Stromal cell of bone marrow (primary cell): ENCODE measurements at regions not wholly inside any gene's neighbourhood (a gene's known extent, or its start where the extent isn't known, plus 50 kb on each side); places are given as distances from the start of the nearest gene placed in this dataset.
A peak's percentile ranks its signal among the peaks of the same experiment; 100 is the strongest.

Experiments
- DNase-seq: peaks from one replicate; pipeline ENCODE4 v3.0.0-alpha.2; 2012; ENCODE audit warnings: low read depth

DNA sequence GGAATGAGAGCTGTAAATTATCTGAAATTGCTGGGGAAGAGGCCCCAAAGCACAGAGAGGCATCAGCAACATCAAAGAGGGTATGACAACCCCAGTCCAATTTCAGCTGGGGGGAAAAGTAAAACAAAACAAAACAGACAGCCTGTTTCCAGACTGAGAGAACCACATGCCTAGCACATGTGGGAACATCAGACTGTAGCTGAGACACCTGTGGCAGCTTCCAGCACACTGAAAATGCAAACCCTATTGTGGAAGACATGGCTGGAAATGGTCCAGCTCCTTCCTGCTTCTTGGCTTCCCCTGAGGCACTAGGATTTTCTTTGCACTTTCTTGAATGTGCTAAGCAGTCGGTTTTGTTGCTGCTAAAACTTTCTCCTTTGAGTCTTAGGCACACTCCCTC lies 240.9 kb upstream of the STS start:
- no peak for DNase-seq

DNA sequence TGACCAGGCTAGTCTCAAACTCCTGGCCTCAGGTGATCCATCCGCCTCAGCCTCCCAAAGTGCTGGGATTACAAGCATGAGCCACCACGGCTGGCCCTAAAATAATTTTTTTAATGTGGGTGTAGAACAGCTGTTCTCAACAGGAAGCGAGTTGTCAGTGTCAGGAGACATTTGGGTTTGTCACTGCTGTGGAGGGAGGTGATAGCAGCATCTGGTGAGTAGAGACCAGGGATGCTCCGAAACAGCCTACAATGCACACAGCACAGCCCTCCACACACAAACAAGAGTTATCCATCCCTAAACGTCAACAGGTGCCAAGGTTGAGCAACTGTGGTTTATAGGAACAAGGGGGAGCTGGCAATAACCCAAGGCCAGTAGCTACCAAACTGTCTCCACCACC lies 243.4 kb upstream of the STS start:
- no peak for DNase-seq

DNA sequence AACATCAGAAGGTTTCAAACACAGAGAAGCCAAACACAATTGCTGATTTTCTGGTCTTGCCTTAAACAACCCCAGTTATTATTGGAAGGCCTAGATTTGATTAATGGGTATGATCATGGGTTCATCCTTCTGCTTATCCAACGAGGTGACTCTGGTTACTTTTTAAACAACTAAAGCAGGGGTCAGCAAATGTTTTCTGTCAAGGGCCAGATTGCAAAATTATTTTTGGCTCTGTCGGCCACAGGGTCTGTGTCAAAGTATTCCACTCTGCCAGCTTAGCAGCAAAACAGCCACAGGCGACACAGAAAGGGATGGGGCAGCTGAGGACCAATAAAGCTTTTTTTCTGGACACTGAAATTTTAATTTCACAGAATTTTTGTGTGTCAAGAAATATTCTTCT lies 249.1 kb upstream of the STS start:
- no peak for DNase-seq

GRCh38 chrX:6891404-6891803 lies 256.1 kb upstream of the STS start:
- no peak for DNase-seq

GRCh38 chrX:6890544-6891261 lies 256.8 kb upstream of the STS start:
- DNase-seq, result no peak

GRCh38 chrX:6885909-6886308 lies 261.6 kb upstream of the STS start:
- no peak for DNase-seq

DNA sequence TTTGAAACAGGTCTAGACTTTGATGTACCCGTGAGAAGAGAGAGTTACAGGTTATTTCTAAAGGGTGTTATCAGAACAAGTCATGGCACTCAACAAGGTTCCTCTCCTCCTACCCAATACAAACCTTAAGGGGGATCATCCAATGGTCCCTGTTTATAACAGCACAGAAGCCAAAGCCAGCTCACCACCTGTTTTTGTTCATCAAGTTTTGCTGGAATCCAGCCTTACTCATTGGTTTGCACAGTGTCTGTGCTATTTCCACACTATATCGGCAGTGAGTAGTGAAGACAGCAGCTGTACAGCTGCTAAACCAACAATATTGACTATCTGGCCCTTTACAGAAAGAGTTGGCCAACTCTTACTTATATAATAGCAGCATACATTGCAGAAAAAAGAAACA lies 262.1 kb upstream of the STS start:
- DNase-seq, result no peak

- no peak for DNase-seq
These were observed 286.1 kb upstream of the STS start for GRCh38 chrX:6861456-6861855.

DNA sequence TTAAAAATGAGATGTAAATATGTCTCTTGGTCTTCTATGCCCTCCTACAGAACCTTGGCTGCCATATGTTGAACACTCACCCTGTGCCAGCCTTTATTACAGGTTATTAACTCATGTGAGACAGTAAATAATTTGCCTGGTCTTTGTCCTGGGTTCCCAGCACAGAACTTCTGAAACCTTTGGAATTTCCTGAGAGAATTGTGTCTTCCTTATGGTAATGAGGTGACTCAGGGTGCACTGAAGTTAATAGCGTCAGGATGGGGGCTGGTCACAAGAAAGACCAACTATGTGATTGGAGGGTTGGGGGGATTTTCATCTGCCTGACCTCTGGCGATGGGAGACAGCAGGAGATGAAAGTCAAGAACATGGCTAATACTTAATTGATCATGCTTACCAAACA lies 289.8 kb upstream of the STS start:
- no peak for DNase-seq

DNA sequence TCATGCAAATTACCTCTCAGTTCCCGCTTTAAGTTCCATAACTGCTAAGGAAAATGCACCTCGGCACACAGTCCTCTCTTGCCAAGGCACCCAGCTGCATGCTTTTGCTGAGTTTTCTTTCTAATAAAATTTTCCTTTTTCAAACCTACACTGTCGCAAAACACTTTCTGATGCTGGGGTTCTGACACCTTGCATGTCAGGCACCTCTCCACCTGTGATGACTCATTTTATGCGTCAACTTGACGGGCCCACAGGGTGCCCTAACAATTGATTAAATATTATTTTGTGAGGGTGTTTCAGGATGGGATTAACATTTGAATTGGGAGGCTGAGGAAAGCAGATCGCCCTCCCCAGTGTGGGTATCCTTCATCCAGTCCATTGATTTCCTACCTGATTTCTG lies 291.0 kb upstream of the STS start:
- no peak for DNase-seq

GRCh38 chrX:6852869-6853268 lies 294.6 kb upstream of the STS start:
- DNase-seq, result no peak

DNA sequence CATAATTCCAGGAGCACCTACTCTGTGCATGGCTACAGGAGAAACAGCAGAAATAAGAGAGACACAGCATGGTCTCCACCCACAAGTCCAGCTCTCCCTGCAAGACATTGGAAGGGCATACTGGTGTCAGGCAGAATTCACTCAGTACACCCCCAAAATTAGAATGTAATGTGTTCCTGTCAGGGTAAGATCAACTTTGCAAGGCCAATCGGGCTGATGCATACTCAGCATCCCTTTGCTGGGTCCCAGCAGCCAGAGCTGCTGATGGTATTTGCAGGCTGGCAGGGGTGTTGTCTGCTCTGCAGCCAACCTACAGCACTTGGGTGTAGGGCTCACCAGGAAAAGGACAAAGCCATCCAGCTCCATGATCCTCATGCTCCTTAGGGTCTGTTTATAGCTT lies 295.4 kb upstream of the STS start:
- no peak for DNase-seq

GRCh38 chrX:6851140-6851539 lies 296.4 kb upstream of the STS start:
- DNase-seq, result no peak

GRCh38 chrX:6849716-6850414 lies 297.6 kb upstream of the STS start:
- peak; percentile 5 for DNase-seq

DNA sequence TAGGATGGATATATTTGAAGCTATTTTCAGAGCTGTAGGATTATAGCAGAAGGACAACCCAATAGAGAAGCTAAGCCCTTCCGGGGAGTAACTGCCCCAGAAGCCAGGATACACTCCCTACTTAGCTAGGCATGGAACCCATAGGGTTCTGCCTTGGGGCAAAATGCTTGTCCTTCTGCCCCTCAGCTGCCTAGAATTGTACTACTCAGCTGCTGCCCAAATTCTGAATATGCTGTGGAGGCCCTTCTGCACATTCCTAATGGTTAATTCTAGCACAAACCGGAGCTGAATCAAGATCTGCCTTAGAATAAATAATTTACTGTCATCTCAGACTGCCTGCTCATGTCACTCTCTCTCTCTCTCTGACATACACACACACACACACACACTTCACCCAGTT lies 297.7 kb upstream of the VCX3A start:
- DNase-seq, result no peak

DNA sequence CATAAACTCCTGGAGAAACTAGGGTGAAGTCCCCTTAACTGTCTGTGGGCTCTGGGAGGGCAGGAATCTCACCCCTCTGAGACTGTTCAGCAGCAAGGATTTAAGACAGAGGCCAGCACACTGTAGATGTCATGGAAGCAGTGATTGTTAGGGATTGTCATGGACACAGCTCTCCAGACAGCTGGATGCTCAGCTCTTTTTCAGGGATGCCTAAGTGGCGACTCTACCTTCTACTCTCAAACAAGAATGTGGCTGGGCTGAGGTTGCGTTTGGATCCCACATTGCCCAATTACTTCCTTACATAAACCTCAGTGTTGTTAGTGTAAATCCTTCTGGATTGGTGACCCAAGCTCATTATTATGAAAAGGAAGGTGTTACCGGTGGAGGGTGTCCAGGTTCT lies 291.9 kb upstream of the VCX3A start:
- DNase-seq, result no peak

GRCh38 chrX:6821730-6822129 lies 286.8 kb upstream of the VCX3A start:
- no peak for DNase-seq

- DNase-seq, result no peak
These were observed 279.0 kb upstream of the VCX3A start for GRCh38 chrX:6813836-6814370.

DNA sequence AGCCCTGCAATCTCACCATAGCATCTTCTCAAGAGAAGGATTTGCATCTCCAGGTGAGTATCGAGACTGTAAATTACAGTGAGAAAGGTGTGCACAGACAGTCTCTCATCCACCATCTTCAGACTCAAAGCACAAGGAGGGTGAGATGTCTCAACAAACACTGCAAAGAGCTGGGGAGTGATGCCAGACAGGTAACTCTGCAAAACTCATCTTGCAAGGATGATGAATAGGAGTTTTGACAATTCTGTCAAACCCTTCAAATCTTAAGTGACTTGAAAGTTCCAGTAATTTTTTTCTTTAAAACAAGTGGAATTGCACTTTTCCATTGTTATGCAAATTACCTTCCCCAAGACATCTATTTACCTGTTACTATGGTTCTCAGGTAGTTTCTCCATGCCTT lies 277.2 kb upstream of the VCX3A start:
- DNase-seq, result no peak

GRCh38 chrX:6810776-6811175 lies 275.9 kb upstream of the VCX3A start:
- peak; percentile 52 for DNase-seq

DNA sequence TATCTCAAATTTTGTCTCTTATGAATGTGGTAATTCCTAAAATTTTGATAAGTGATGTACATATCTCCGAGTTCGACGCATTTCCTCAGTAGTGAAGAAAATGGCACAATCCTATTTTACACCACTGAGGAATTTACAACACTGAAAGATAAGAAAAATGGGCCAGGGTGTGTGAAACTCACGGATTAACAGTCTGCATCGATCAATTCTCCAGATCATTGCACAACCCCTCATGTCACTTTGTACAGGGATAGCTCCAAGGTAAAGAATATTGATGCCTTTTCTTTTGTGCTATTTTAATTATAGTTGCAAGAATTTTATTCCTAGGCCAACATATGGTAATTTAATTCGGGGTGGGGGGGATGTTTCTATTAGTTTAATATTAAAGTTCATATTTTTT lies 268.7 kb upstream of the VCX3A start:
- no peak for DNase-seq

GRCh38 chrX:6793000-6793399 lies 258.1 kb upstream of the VCX3A start:
- no peak for DNase-seq

- DNase-seq, result no peak
These were observed 249.0 kb upstream of the VCX3A start for GRCh38 chrX:6783912-6784311.

- DNase-seq, result no peak
These were observed 247.9 kb upstream of the VCX3A start for GRCh38 chrX:6782831-6783230.
